ENCODE measurements at regions not wholly inside any gene's neighbourhood (a gene's known extent, or its start where the extent isn't known, plus 50 kb on each side); places are given as distances from the start of the nearest gene placed in this dataset.

GRCh38 chr6:96276305-96276704 is 245.3 kb upstream of the UFL1 start:
- Mint-ChIP-seq H3K4me1 (no peaks in the 10 kb centered on the region), H3K27ac (no peak overlapping the region), H3K27me3 (ENCODE audit: low read depth) (no peaks in the 10 kb centered on the region), H3K36me3 (peaks cover 16% of the 10 kb centered on the region; the same call in 1 of the 2 replicates), H3K4me3 (no peak overlapping the region), H3K9me3 (peaks cover 25% of the 10 kb centered on the region)
- CTCF ChIA-PET, result no interaction called here
- POLR2A ChIA-PET, result no interaction called here
- ATAC-seq (peak; percentile 84), DNase-seq (ENCODE audit: low spot score) (no peak)
- TF ChIP-seq FOXP4 (CRISPR knock-in tag; IDR thresholded peaks at IDR 0.05) (no peak), SOX15 (CRISPR knock-in tag; IDR thresholded peaks at IDR 0.05) (no peak), ESRRA (CRISPR knock-in tag; IDR thresholded peaks at IDR 0.05; ENCODE audit: borderline replicate concordance) (no peak), CTCF (IDR thresholded peaks at IDR 0.05) (no peak), GRHL2 (CRISPR knock-in tag; IDR thresholded peaks at IDR 0.05; ENCODE audit: insufficient replicate concordance, severe bottlenecking) (no peak), PRDM15 (CRISPR knock-in tag; IDR thresholded peaks at IDR 0.05) (no peak), ZBTB21 (CRISPR knock-in tag; IDR thresholded peaks at IDR 0.05; ENCODE audit: borderline replicate concordance) (no peak), ZNF138 (CRISPR knock-in tag; conservative IDR thresholded peaks at IDR 0.05) (no peak), MYBL2 (CRISPR knock-in tag; IDR thresholded peaks at IDR 0.05) (no peak), ZNF317 (CRISPR knock-in tag; IDR thresholded peaks at IDR 0.05; ENCODE audit: borderline replicate concordance, low read depth) (no peak), ZNF423 (CRISPR knock-in tag; IDR thresholded peaks at IDR 0.05) (no peak), HMGA2 (CRISPR knock-in tag; IDR thresholded peaks at IDR 0.05) (no peak), NR1H2 (CRISPR knock-in tag; IDR thresholded peaks at IDR 0.05) (no peak), PRRX2 (CRISPR knock-in tag; IDR thresholded peaks at IDR 0.05) (no peak), OVOL2 (CRISPR knock-in tag; IDR thresholded peaks at IDR 0.05; ENCODE audit: borderline replicate concordance) (no peak), ZNF232 (CRISPR knock-in tag; IDR thresholded peaks at IDR 0.05) (no peak), ZNF121 (CRISPR knock-in tag; IDR thresholded peaks at IDR 0.05) (no peak)

GRCh38 chr6:96276856-96277255 is 244.8 kb upstream of the UFL1 start:
- ATAC-seq (no peak), DNase-seq (ENCODE audit: low spot score) (no peak)
- ChIA-PET CTCF (no interaction called here), POLR2A (no interaction called here)
- Mint-ChIP-seq H3K36me3 (peaks cover 14% of the 10 kb centered on the region; the same call in 1 of the 2 replicates), H3K9me3 (peaks cover 19% of the 10 kb centered on the region), H3K27me3 (ENCODE audit: low read depth) (no peaks in the 10 kb centered on the region), H3K27ac (no peak overlapping the region), H3K4me3 (no peak overlapping the region), H3K4me1 (no peaks in the 10 kb centered on the region)
- TF ChIP-seq USF1 (CRISPR knock-in tag; IDR thresholded peaks at IDR 0.05), result no peak
- TF ChIP-seq TCF7 (CRISPR knock-in tag; IDR thresholded peaks at IDR 0.05; ENCODE audit: low read depth), result no peak
- no peak for TF ChIP-seq ZBTB43 (CRISPR knock-in tag; IDR thresholded peaks at IDR 0.05)
- no peak for TF ChIP-seq RORB (CRISPR knock-in tag; IDR thresholded peaks at IDR 0.05)
- no peak for TF ChIP-seq FOXP4 (CRISPR knock-in tag; IDR thresholded peaks at IDR 0.05)
- no peak for TF ChIP-seq ZNF138 (CRISPR knock-in tag; conservative IDR thresholded peaks at IDR 0.05)
- TF ChIP-seq E2F5 (CRISPR knock-in tag; IDR thresholded peaks at IDR 0.05), result no peak
- no peak for TF ChIP-seq ZNF671 (CRISPR knock-in tag; IDR thresholded peaks at IDR 0.05)
- TF ChIP-seq IRF2 (CRISPR knock-in tag; IDR thresholded peaks at IDR 0.05; ENCODE audit: borderline replicate concordance, low read depth), result no peak

All from WTC11 (cell line).